OCI-M2 (cell line): ENCODE measurements at regions not wholly inside any gene's neighbourhood (a gene's known extent, or its start where the extent isn't known, plus 50 kb on each side); places are given as distances from the start of the nearest gene placed in this dataset.
"Not testable (repeated sequence)": the region's sequence is repeated elsewhere in the genome, so short reads cannot be mapped to it uniquely, and the experiment has no call there.

ENCODE experiments used
- DNase-seq: peaks from one replicate; lab custom pipeline; 2025; ENCODE audit not compliant: unreplicated experiment; lab: John Stamatoyannopoulos, UW

DNA sequence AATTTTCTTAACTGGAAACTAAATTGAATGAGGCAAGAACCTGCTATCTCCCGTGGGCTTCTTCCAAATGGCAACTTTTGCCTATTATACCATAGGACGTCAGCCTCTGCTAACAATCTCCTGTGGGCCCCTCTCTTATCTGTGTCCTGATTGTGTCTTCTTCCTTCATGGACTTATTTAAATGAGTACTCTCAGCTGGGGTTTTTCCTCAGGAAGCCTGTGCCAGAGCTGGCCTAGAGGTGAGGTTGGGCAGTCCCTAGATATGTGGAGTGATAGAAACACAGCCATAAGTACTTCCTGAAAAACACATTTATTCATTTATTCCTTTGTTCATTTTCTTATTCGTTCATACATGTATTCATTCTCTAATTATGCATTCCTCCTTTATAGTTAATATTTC is 712.5 kb upstream of the SLIT2 start:
- DNase-seq: no peak

DNA sequence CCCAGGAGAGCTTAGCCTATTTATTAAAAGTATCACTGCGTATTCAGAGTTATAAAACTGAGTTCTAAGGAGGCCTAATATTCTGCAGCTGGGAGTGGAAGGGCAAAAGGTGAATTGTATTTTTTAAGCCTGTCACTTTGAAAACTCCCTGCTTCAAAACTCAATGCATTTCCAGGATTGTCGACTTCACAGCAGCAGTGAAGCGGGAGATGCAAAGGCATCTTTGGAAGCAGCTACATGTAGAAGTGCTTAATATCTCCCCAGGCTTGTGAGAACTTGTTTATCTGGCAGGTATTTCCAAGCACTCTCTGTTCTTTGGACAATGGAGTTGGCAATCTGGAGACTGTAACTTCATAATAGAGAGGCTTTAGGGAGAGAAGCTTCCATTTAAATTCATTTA is 717.5 kb upstream of the SLIT2 start:
- no peak for DNase-seq

DNA sequence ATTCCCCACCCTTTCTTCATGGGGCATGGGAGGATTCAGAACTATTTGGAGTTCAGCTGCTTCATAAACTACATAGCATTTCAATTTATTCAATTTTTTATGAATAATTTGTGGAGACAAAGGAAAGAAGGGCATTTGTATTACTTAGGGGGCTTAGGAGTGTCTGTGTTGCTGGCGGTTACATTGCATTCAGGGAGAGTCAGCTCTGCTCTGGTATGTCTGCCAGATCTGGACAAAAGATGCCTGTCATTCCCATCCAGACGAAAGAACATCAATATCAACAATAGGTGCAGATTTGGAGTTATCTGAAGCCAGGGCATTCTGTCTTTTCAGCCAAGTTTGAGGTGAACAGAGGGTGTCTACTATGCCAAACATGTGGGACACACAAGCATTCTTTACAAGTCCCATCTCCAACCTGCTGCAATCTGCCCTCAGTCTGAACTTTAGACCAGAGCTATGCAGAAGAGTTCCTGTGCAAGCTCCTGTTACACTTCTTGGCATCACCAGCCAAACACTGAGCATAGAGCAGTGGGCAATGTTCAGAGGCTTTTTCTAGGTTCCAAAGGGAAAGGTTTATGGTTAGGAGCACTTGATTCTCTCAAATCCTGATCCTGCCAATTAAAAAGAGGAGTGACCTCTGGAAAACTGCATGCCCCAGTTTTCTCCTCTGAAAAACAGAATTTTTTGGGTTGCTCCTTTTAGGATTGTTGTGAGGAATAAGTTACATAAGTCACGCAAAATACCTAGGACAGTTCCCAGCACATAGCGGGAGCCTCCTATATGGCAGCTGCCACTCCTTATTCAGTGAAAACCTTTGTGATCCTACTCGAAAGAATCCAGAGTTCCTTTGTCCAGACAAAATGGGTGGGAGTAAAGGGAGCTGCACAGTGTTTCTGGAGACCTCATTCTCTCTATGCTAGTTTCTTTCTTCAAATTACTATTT is 719.5 kb upstream of the SLIT2 start:
- DNase-seq: no peak

DNA sequence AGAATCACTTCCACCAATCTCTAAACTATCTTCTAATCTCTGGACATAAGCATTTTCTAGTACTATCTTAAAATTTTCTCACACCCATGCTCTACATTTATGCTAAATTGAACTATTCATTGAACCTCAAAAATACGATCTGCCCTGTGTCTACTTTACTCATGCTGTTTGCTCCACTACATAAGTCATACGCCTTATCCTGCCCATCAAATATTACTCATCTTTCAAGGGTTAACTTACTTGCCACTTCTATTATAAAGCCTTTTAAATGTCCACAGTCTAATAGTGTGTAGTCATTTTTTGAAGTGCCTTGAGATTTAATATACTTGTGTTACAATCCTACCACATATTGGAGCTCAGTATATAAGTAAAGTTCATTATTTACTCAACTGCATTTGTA is 727.7 kb upstream of the SLIT2 start:
- no peak for DNase-seq

DNA sequence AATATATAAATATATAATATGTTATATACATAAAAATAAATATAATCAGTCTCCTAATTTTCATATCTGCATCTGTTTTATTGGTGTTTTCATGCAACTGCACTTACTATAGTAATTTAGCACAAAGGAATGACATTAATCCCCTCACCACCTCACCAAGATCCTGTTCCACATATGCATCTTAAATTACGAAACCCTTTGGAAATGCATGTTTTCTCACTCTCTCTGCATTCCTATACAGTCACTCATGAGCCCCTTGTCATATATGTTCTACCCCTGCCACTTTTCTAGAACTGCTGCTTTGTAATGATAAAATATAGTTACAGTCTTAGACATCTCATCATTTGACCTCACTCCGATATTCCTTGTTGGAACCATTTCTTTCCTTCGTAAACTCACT is 728.7 kb upstream of the SLIT2 start:
- DNase-seq: no peak

DNA sequence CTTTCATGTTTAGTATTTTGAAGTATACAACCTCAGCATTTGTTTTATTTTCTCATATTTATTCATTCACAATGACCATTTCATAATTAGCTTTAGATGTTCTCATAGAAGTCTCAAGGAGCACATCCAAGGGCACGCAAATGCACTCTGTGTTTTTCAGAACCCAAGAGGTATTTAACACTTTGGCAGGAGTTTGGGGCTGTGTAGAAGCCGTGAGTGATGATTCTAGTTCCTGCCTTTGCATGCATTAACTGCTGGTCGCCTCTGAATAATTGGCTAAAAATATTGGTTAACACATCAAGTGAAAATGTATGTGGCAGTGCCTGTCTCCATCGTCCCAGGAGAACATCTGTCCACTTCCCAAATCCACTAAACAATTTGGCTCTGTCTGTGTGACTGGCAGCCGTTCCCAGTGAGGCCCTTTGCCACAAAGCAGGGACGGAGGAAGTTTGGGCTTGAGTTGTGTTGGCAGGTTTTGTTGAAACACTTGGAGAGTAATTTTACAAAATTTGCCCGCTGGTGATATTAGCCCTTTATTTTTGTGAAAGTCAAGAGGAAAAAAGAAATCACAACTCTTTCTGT is 730.7 kb upstream of the SLIT2 start:
- no peak for DNase-seq

DNA sequence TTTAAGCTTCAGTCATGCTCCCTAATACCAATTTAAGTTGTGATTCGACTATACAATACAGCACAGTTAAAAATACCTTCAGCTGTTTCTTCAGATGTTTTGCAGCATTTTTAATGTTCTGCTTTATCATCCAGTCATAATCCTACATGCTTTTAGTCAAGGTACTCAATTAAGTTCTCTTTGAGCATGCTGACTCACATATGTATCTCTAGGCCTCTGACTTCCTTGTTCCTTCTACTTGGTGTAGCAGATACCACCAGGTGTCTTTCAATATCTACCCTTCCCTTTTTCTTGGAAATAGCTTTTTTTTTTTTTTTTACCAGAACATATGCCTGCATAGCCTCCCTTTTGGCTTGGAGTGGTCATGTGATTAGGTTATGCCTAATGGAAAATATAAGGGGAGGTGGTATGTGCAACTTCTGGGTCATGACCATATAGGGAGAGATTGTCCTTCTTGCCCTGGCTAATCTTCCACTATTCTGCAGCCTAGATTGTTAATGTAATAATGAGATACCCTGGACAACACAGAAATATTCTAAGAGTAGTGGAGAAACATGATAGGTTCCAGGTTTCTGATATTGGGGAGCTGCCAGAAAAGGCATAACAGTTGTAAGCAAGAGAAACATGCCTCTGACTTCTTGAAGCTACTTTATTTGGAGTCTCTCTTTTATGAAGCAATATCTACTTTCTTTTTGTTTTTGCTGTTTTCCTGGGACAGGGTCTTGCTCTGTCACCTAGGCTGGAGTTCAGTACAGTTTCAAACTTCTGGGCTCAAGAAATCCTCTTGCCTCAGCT is 737.2 kb upstream of the SLIT2 start:
- DNase-seq: no peak

DNA sequence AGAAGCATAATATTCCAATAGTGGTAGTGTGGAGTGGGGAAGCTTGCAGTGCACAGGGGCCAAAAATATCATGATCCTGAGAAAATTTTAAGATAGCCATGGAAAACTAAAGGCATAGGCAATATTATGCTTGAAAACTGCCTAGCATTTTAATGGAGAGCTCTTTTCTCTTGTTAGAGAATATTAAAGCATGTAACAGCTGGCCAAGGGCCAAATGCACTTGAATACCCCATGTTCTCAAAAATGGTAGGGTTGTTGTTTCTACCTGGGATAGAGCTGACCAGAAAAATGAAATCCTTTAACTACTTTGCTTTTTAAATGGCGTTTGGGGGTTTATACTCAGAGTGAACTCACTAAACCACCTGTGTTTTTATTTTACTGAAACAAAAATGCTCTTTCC is 739.6 kb upstream of the SLIT2 start:
- DNase-seq: no peak

DNA sequence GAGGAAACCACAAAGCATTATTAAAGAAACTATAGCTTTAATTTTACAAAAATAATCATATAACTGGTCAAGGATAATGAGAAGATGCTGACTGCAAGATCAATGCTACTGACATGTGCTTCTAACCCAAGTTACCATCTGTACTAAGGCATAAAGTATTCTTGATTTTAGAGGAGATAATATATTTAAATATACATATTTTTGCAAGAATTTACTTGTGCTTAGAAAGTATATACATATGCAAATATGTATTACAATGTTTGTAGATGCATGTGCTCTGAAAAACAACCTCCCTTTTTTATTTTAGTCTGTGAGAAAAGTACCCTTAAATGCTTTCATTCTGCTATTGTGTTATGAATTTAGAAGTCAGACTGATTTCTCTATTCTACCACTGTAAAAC is 740.7 kb upstream of the SLIT2 start:
- no peak for DNase-seq

DNA sequence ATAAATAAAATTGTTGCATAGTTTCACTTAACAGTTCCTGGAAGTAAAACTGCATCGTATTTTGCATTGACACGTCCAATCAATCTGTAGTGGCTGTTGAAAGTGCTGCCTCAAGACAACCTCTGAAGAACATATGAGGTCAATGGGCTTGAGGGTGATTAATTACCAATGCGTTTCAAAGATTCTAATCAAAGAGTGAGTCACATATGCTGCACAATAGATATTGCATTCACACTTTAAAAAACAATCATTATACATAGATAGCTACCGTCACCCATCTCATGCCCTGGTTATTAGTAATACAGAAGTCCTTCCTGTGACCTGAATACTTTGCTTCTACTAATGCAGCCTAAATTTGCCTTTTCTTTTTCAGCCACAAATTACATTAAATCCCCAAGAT is 743.3 kb upstream of the SLIT2 start:
- no peak for DNase-seq

DNA sequence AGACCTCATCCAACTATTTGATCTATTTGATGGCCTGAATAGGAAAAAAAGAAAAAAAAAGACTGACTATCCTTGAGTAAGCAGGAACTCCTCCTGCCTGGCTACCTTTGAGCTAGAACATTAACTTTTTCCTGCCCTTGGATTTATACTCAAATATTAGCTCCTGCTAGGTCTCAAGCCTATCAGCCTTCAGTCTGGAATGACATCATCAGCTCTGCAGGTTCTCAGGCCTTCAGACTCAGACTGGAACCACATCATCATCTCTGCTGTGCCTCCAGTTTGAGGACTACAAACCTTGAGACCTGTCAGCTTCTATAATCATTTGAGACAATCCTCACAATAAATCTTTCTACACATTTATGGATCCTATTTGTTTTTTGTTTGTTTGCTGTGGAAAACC is 754.0 kb upstream of the SLIT2 start:
- no peak for DNase-seq

DNA sequence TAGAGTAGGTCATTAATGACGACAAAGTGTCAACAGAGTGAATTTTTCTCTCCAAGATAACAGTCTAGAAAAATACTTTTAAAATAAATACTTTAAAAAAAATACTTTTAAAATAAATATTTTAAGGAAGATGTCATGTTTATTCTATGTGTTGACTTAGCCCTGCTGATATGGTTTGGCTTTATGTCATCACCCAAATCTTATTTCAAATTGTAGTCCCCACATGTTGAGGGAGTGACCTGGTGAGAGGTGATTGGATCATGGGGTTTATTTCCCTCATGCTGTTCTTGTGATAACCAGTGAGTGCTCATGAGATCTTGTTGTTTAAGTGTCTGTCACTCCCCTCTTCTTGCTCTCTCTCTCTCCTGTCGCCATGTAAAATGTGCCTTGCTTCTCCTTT is 754.9 kb upstream of the SLIT2 start:
- no peak for DNase-seq

DNA sequence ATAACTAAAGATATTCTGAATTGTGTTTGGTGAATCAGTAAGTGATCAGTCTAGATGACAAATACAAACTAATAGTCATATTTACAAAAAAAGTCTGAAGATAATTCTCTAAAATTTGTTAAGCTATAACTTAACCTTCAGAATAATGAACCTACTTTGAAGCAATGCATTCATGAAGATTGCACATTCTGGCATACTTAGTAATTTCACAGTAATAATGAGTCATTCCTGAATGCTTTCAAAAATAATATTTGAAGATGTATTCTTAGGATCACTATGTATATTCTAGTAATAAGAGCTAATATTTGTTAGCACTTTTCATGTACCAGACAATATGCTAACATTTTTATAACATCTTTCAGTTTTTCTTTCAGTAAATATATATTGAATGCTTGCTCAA is 756.7 kb upstream of the SLIT2 start:
- DNase-seq: no peak

DNA sequence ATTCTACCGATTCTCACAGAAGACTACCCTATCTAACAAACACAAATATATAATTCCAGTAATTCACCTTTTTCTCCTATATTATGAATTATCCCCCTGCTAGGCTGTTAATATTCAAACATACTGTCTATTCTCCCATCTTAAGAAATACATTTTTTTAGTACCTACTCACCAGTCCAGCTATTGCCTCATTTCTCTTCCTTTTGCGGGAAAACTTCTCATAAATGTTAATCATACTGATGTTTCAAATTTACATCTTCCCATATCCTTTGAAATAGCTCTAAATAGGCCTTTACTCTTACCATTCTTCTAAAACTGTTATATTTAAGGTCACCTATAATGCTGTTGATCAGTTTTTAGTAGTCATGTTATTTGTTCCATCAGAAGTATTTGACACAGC is 759.1 kb upstream of the SLIT2 start:
- DNase-seq: no peak

DNA sequence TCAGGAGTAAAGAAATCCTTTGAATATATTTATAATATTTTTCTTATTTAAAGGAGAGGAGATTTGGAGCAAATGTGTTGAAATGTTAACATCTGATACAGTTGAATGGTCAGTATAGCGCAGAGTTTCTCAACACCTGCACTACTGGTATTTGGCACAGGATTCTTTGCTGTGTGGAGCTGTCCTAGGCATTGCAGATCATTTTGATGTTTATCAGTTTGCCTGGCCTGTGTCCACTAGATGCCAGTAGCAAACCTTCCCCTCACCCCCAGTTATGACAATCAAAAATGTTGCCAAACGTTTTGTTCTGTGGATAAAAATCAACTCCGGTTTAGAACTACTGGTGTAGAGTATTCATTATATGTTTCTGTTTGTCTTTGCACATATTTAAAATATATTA is 765.3 kb upstream of the SLIT2 start:
- DNase-seq: no peak

DNA sequence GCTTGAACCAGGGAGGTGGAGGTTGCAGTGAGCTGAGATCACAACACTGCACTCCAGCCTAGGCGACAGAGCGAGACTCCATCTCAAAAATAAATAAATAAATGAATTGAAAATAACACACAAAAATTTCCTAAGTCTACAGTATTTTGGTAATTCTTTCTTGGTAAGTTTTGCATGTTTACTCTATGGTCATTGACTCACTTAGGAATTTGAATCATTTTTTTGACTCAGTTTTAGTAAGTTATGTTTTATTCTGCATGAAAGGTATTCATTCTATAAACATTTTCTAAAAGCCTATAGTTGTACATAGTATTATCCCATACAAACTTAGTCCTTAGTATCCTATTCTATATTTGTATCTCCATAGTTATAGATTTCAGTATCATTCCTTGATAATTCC is 772.9 kb upstream of the SLIT2 start:
- no peak for DNase-seq

DNA sequence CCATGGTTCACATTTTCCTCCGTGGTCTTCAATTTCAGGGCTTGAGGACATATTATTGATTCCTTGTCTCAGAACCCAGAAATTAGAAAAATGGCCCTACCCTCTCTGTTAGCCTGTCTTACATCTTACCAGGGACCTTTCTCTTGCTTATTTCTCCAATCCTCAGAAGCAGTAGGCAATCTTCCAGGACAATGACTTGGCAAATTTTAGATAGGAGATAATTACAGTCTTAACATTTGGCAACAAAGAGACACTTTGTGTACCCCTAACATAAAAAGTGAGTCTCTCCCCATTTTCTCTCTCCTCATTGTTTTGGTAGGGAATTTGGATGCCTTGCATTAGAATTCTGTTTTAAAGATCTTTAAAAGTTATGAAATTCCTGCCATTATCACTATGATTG is 778.1 kb upstream of the SLIT2 start:
- DNase-seq: no peak

DNA sequence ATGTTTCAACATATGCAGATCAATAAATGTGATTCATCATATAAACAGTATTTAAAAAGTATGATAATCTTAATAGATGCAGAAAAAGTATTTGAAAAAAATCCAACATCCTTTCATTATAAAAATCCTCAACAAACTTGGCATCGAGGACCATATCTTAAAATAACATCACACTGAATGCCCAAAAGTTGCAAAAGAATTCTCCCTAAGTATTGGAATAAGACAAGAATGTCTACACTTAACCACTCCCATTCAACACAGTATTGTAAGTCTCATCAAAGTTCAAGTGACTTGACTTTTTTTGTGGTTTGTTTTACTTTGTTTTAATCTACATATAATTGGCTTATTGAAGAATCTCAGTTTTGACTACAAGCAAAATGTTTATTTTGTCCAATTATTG is 779.0 kb upstream of the SLIT2 start:
- no peak for DNase-seq

DNA sequence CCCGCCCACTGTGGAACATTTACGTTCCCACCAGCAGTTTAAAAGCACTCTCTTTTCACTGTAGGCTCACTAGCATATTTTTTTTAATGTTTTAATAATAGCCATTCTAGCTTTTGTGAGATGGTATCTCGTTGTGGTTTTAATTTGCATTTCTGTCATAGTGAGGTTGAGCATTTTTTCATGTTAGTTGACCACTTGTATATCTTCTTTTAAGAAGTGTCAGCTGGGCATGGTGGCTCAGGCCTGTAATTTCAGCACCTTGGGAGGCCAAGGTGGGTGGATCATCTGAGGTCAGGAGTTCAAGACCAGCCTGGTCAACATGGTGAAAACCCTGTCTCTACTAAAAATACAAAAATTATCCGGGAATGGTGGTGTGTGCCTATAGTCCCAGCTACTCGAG is 781.7 kb upstream of the SLIT2 start:
- not testable (repeated sequence) for DNase-seq

DNA sequence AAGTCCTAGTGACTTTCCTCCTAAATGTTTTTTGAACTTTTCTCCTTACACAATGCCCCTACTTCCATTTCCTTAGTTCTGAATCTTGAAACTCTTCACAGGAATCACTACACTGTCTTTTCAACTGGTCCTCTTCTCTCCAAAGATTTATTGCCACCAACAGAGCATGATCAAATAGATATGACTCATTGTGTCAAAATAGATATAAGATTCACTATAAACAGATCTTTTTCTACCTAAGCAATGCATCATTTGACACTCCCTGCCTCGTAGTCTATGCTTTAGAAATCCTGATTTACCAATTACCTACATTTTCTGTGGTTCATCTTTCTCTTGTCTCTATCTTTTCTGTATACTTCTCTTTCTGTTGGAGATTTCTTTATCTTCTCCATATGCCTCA is 789.6 kb upstream of the SLIT2 start:
- no peak for DNase-seq

DNA sequence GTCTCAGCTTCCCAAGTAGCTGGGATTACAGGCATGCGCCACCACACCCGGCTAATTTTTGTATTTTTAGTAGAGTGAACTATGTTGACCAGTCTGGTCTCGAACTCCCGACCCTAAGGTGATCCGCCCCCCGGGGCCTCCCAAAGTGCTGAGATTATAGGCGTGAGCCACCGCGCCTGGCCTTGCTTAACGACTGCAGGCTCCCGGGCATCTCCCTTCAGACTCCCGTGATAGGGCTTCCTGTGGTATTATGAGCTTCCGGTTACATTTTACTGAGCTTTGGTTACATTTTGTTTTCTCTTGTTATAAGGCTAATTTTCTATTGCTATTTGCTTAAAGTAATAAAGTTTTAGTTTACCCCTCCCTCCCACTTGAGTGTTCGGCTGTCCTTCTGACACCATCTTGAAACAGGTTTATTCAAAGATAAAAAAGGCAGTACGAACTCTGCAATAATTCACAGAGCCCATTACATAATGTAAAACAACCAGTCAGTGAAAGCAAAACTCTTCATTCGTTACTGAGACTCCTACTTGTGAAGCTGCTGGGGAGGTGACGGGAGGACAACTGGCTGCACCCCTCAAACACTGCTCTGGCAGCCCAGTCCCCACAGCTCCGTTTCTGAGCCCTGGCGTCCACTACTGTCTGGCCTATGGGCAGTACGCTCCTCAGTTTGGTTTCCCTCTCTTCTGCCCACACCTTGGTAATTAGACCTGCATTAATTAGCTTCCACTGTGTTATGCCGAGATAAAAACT is 795.7 kb upstream of the SLIT2 start:
- DNase-seq: no peak
